NT2/D1 (cell line): ENCODE measurements at regions not wholly inside any gene's neighbourhood (a gene's known extent, or its start where the extent isn't known, plus 50 kb on each side); places are given as distances from the start of the nearest gene placed in this dataset.

Experiments used
- DNase-seq: peaks from one replicate; pipeline ENCODE4 v3.0.0-alpha.2; 2011; ENCODE audit warnings: low read depth, low spot score
- H3K27me3 ChIP-seq: 2 replicates; pipeline ENCODE4 v1.6.0; 2011; ENCODE audit warnings: mild to moderate bottlenecking; ENCODE audit not compliant: insufficient read length, insufficient read depth
- H3K36me3 ChIP-seq: 2 replicates; pipeline ENCODE4 v1.6.1; 2011; ENCODE audit warnings: mild to moderate bottlenecking, low read length, mixed read lengths; ENCODE audit not compliant: insufficient read depth, insufficient read length
- H3K4me1 ChIP-seq: 2 replicates; pipeline ENCODE4 v1.5.1; 2011; ENCODE audit not compliant: insufficient read depth, insufficient read length
- H3K4me3 ChIP-seq: 2 replicates; pipeline ENCODE4 v1.5.1; 2011; ENCODE audit warnings: low read depth; ENCODE audit not compliant: insufficient read length
- H3K9ac ChIP-seq: 2 replicates; pipeline ENCODE4 v1.6.0; 2011; ENCODE audit warnings: low read depth; ENCODE audit not compliant: insufficient read length
- H3K9me3 ChIP-seq: 2 replicates; pipeline ENCODE4 v1.5.1; 2011; ENCODE audit warnings: mild to moderate bottlenecking, low read length; ENCODE audit not compliant: insufficient read depth
- SUZ12 ChIP-seq: IDR thresholded peaks from 2 replicates; pipeline ENCODE4 v1.6.1; 2011; ENCODE audit not compliant: insufficient read length, insufficient read depth; ENCODE audit errors: extremely low read depth
- YY1 ChIP-seq: IDR thresholded peaks from 2 replicates; pipeline ENCODE4 v1.6.1; 2011; ENCODE audit not compliant: insufficient read length, insufficient read depth
- ZNF274 ChIP-seq: IDR thresholded peaks from 2 replicates; pipeline ENCODE4 v1.6.1; 2011; ENCODE audit warnings: mild to moderate bottlenecking, low read depth, low read length

DNA sequence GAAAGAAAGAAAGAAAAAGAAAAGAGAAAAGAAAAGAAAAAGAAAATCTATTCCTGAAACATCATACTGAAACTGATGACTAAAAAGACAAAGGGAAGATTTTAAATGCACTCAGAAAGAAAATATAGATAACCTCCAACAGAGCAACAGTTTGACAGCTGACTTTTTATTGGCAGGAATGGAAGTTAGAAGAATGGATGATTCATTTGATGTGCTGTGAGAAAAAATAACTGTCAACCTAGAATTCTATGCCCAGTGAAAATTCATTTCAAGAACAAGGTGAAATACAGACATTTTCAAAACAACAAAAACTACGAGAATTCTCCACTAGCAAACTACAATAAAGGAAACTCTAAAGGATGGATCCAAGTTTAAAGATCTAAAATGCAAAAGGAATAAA is 50.5 kb upstream of the HSPA12A start:
- Histone ChIP-seq H3K27me3 (peaks cover 1% of the 10 kb centered on the region), H3K36me3 (no peaks in the 10 kb centered on the region), H3K9ac (no peak overlapping the region), H3K4me3 (no peak overlapping the region), H3K9me3 (no peaks in the 10 kb centered on the region), H3K4me1 (peaks cover 3% of the 10 kb centered on the region)
- no peak for DNase-seq
- TF ChIP-seq YY1, result no peak
- TF ChIP-seq ZNF274, result no peak
- no peak for TF ChIP-seq SUZ12

DNA sequence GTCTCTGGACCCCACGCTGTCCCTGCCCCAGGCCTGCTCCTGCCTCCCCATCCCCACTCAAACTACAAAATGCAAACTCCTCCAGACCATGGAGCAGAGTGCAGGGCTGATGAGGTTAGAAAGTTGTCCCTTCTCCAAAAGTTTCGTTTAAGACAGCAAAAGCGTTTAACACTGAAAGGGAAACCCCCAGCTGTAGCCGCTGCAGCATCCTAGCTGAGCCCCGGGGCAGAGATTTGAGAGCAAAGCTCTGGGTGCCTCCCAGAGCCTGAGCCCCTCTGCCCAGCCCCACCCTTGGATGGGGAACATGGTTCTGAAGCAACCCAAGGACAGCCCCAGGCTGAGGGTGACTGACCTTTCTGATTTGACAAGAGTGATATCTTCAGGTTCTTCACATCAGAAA is 52.8 kb upstream of the ENO4 start:
- no peak for DNase-seq
- TF ChIP-seq ZNF274 (no peak), YY1 (no peak), SUZ12 (no peak)
- H3K9me3 ChIP-seq, result no peaks in the 10 kb centered on the region

DNA sequence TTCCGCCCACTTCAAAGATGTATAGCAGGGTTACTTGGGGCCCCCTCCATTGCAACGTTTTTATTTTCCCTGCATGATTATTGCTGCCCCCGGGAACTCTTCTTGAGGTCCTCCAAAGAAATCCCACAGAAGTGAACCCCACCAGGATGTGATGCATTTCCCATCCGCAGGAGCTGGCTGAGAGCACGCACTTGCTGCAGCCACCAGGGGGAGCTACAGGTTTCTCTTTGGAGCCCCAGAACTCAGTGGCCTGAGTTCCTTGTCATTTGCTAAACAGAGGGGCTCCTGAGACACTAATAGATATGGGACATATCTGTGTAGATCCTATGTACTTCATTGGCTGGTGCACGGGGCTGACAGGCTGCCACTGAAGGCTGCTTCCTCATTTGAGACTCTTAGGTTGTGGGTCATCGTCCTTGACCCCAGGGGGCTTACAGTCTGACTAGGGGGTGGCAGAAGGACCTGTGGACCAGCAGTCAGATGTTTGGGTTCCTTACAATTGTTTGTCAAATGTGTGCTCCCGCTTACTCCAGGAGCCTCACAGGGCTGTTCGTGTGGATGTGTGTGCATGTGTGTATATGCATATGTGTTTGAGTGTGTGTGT is 52.3 kb upstream of the ENO4 start:
- no peak overlapping the region for H3K4me3 ChIP-seq
- no peaks in the 10 kb centered on the region for H3K36me3 ChIP-seq

More for the DNA sequence above, 52.8 kb upstream of the ENO4 start:
- Histone ChIP-seq H3K9ac (no peak overlapping the region), H3K4me1 (peaks cover 3% of the 10 kb centered on the region), H3K36me3 (no peaks in the 10 kb centered on the region), H3K27me3 (no peaks in the 10 kb centered on the region), H3K4me3 (no peak overlapping the region)

DNA sequence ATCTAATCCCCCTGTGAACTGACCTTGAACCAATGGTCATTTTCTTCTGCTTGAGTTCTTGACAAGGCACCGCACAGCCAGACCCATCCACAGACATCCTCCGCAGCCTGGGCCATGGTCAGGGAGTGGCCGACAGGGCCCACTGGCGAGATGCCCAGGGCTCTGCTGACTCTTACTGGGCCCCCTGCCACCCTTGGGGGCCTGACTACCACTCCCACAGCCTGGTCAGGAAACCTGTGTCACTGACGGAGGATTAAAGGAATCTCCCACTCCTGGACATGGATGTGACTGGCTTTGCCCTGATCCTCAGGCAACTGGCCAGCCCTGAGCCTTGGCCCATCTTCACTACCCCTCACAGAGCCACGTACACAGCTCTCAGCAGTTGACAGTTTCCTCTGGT is 50.4 kb upstream of the ENO4 start:
- no peak overlapping the region for H3K9ac ChIP-seq
- no peak for DNase-seq
- no peak overlapping the region for H3K4me3 ChIP-seq
- H3K9me3 ChIP-seq, result no peaks in the 10 kb centered on the region
- no peak for TF ChIP-seq SUZ12
- no peak for TF ChIP-seq ZNF274
- TF ChIP-seq YY1, result no peak
- H3K36me3 ChIP-seq, result no peaks in the 10 kb centered on the region
- no peaks in the 10 kb centered on the region for H3K27me3 ChIP-seq
- H3K4me1 ChIP-seq, result peaks cover 3% of the 10 kb centered on the region

More for the DNA sequence above, 52.3 kb upstream of the ENO4 start:
- DNase-seq, result peak; percentile 60
- no peaks in the 10 kb centered on the region for H3K27me3 ChIP-seq
- TF ChIP-seq ZNF274 (no peak), SUZ12 (no peak)
- H3K4me1 ChIP-seq, result peaks cover 3% of the 10 kb centered on the region
- no peak overlapping the region for H3K9ac ChIP-seq
- no peaks in the 10 kb centered on the region for H3K9me3 ChIP-seq
